ENCODE measurements at regions not wholly inside any gene's neighbourhood (a gene's known extent, or its start where the extent isn't known, plus 50 kb on each side); places are given as distances from the start of the nearest gene placed in this dataset.
A peak's percentile ranks its signal among the peaks of the same experiment; 100 is the strongest.

- Histone ChIP-seq H3K4me3 (ENCODE audit: low read depth in 1 of 3, low read length in 3 of 3) (no peak overlapping the region), H3K9me3 (ENCODE audit: control insufficient read depth in 4 of 4, low read length in 3 of 4) (no peaks in the 10 kb centered on the region), H3K9ac (ENCODE audit: low read depth in 1 of 2, low read length in 2 of 2) (no peak overlapping the region), H3K4me1 (ENCODE audit: control insufficient read depth in 4 of 4, insufficient read depth in 4 of 4, low read length in 3 of 4) (no peaks in the 10 kb centered on the region), H3K27me3 (ENCODE audit: control insufficient read depth in 4 of 4, insufficient read depth in 4 of 4, low read length in 3 of 4) (no peaks in the 10 kb centered on the region), H3K27ac (ENCODE audit: low read depth in 1 of 2, low read length in 2 of 2) (no peak overlapping the region), H3K36me3 (ENCODE audit: control insufficient read depth in 4 of 4, insufficient read depth in 3 of 4, low read depth in 1 of 4, low read length in 3 of 4) (no peaks in the 10 kb centered on the region)
- DNase-seq (ENCODE audit: low spot score) = no peak
- TF ChIP-seq JUND (IDR thresholded peaks at IDR 0.05) (no peak), GABPA (IDR thresholded peaks at IDR 0.05 in 1 of 2, conservative IDR thresholded peaks at IDR 0.05 in 1 of 2) (no peak), RXRA (IDR thresholded peaks at IDR 0.05) (no peak), EGR1 (IDR thresholded peaks at IDR 0.05; ENCODE audit: low read depth in 2 of 2) (no peak), ATF3 (IDR thresholded peaks at IDR 0.05) (no peak), REST (IDR thresholded peaks at IDR 0.05) (no peak)
- WGBS = 72% methylated on average over 4 of the region's 4 CpGs
Measured at GRCh38 chr21:24171736-24172135, 1435.5 kb downstream of the MRPL39 start.

GRCh38 chr21:24163539-24163938 is 1443.7 kb downstream of the MRPL39 start:
- TF ChIP-seq CTCF (IDR thresholded peaks at IDR 0.05; ENCODE audit: low read depth, low read length, missing input control) = no peak
- no peak for TF ChIP-seq EGR1 (IDR thresholded peaks at IDR 0.05; ENCODE audit: low read depth in 2 of 2)
- no peak for TF ChIP-seq JUND (IDR thresholded peaks at IDR 0.05)
- TF ChIP-seq GABPA (IDR thresholded peaks at IDR 0.05 in 1 of 2, conservative IDR thresholded peaks at IDR 0.05 in 1 of 2) = no peak
- TF ChIP-seq NR2F2 (IDR thresholded peaks at IDR 0.05) = no peak
- no peak for DNase-seq (ENCODE audit: low spot score)
- no peaks in the 10 kb centered on the region for H3K9me3 ChIP-seq (ENCODE audit: control insufficient read depth in 4 of 4, low read length in 3 of 4)
- no peak overlapping the region for H3K27ac ChIP-seq (ENCODE audit: low read depth in 1 of 2, low read length in 2 of 2)
- no peak overlapping the region for H3K9ac ChIP-seq (ENCODE audit: low read depth in 1 of 2, low read length in 2 of 2)
- no peak overlapping the region for H3K4me3 ChIP-seq (ENCODE audit: low read depth in 1 of 3, low read length in 3 of 3)
- no peaks in the 10 kb centered on the region for H3K36me3 ChIP-seq (ENCODE audit: control insufficient read depth in 4 of 4, insufficient read depth in 3 of 4, low read depth in 1 of 4, low read length in 3 of 4)
- WGBS = 77% methylated on average over 8 of the region's 8 CpGs
- H3K27me3 ChIP-seq (ENCODE audit: control insufficient read depth in 4 of 4, insufficient read depth in 4 of 4, low read length in 3 of 4) = no peaks in the 10 kb centered on the region
- H3K4me1 ChIP-seq (ENCODE audit: control insufficient read depth in 4 of 4, insufficient read depth in 4 of 4, low read length in 3 of 4) = peaks cover 0 to 2% (median 0%) of the 10 kb centered on the region in 4 donors

GRCh38 chr21:24160528-24160927 is 1446.8 kb downstream of the MRPL39 start:
- Histone ChIP-seq H3K4me3 (ENCODE audit: low read depth in 1 of 3, low read length in 3 of 3) (no peak overlapping the region), H3K4me1 (ENCODE audit: control insufficient read depth in 4 of 4, insufficient read depth in 4 of 4, low read length in 3 of 4) (peaks cover 0 to 2% (median 0%) of the 10 kb centered on the region in 4 donors), H3K9ac (ENCODE audit: low read depth in 1 of 2, low read length in 2 of 2) (no peak overlapping the region), H3K9me3 (ENCODE audit: control insufficient read depth in 4 of 4, low read length in 3 of 4) (no peaks in the 10 kb centered on the region), H3K27me3 (ENCODE audit: control insufficient read depth in 4 of 4, insufficient read depth in 4 of 4, low read length in 3 of 4) (no peaks in the 10 kb centered on the region), H3K27ac (ENCODE audit: low read depth in 1 of 2, low read length in 2 of 2) (no peak overlapping the region), H3K36me3 (ENCODE audit: control insufficient read depth in 4 of 4, insufficient read depth in 3 of 4, low read depth in 1 of 4, low read length in 3 of 4) (no peaks in the 10 kb centered on the region)
- WGBS = 53% methylated on average over 5 of the region's 5 CpGs
- DNase-seq (ENCODE audit: low spot score) = no peak
- peak; percentile 53 to 66 for TF ChIP-seq RXRA (IDR thresholded peaks at IDR 0.05)
- no peak for TF ChIP-seq RAD21 (IDR thresholded peaks at IDR 0.05)
- TF ChIP-seq ATF3 (IDR thresholded peaks at IDR 0.05) = peak; percentile 62
- TF ChIP-seq TAF1 (conservative IDR thresholded peaks at IDR 0.05) = no peak
- TF ChIP-seq ZBTB33 (IDR thresholded peaks at IDR 0.05) = no peak
- TF ChIP-seq CTCF (IDR thresholded peaks at IDR 0.05; ENCODE audit: low read depth, low read length, missing input control) = no peak
- peak; percentile 13 for TF ChIP-seq MAX (IDR thresholded peaks at IDR 0.05)
- TF ChIP-seq FOXA2 (IDR thresholded peaks at IDR 0.05) = no peak
- TF ChIP-seq YY1 (IDR thresholded peaks at IDR 0.05) = peak; percentile 36
- TF ChIP-seq HNF4A (conservative IDR thresholded peaks at IDR 0.05) = peak; percentile 28 to 46
- TF ChIP-seq JUND (IDR thresholded peaks at IDR 0.05) = no peak
- no peak for TF ChIP-seq GABPA (IDR thresholded peaks at IDR 0.05 in 1 of 2, conservative IDR thresholded peaks at IDR 0.05 in 1 of 2)
- TF ChIP-seq FOXA1 (IDR thresholded peaks at IDR 0.05) = no peak
- TF ChIP-seq NR2F2 (IDR thresholded peaks at IDR 0.05) = no peak
- TF ChIP-seq HNF4G (IDR thresholded peaks at IDR 0.05) = no peak
